ENCODE measurements at regions not wholly inside any gene's neighbourhood (a gene's known extent, or its start where the extent isn't known, plus 50 kb on each side); places are given as distances from the start of the nearest gene placed in this dataset.

GRCh38 chr3:30443756-30444673 lies 162.4 kb upstream of the TGFBR2 start:
- TF ChIP-seq CTCF (IDR thresholded peaks at IDR 0.05; ENCODE audit: poor library complexity, severe bottlenecking) (no peak), POLR2AphosphoS5 (IDR thresholded peaks at IDR 0.05) (no peak), REST (IDR thresholded peaks at IDR 0.05; ENCODE audit: borderline replicate concordance) (no peak), EZH2 (IDR thresholded peaks at IDR 0.05; ENCODE audit: borderline replicate concordance, insufficient read depth, low read length, poor library complexity, severe bottlenecking) (no peak), EP300 (conservative IDR thresholded peaks at IDR 0.05; ENCODE audit: poor library complexity, severe bottlenecking) (no peak), RAD21 (conservative IDR thresholded peaks at IDR 0.05) (no peak), TAF1 (IDR thresholded peaks at IDR 0.05; ENCODE audit: low read depth) (no peak)

Measured in neural cell (in vitro differentiated cells).